ENCODE measurements at regions not wholly inside any gene's neighbourhood (a gene's known extent, or its start where the extent isn't known, plus 50 kb on each side); places are given as distances from the start of the nearest gene placed in this dataset.

- no peak for TF ChIP-seq CTCF (IDR thresholded peaks at IDR 0.05; ENCODE audit: extremely low read depth, insufficient read depth, missing control alignments)
- in situ Hi-C loops (cut with MboI; ENCODE audit: low pct_unique_long_range_greater_than_20kb, low sequenced_read_pairs, unreplicated experiment) = no loop called here
- no peak for DNase-seq (ENCODE audit: low spot score)
These were observed 601.8 kb downstream of the TMEM182 start for GRCh38 chr2:103363639-103364038.

DNA sequence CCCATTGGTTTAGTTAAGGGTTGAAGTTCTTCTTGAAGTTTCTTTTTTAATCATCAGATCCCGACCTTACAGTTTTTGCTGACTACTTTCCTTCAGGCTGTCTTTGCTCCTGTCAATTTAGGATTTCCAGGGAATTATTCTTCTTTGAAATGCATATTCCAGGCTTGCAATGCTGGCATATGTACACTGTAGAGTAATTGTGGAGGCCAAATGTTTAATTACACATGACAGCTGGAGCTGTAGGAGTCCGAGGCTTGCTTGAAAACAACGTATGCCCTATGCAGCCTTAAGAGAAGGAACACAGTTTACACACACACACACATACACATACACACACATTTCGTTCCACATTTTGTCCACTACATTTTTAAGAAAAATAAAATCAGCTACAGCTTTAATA, 602.3 kb downstream of the TMEM182 start:
- TF ChIP-seq CTCF (IDR thresholded peaks at IDR 0.05; ENCODE audit: extremely low read depth, insufficient read depth, missing control alignments) = no peak
- in situ Hi-C loops (cut with MboI; ENCODE audit: low pct_unique_long_range_greater_than_20kb, low sequenced_read_pairs, unreplicated experiment) = no loop called here
- DNase-seq (ENCODE audit: low spot score) = no peak

GRCh38 chr2:103365071-103365470, 603.2 kb downstream of the TMEM182 start:
- in situ Hi-C loops (cut with MboI; ENCODE audit: low pct_unique_long_range_greater_than_20kb, low sequenced_read_pairs, unreplicated experiment) = no loop called here
- DNase-seq (ENCODE audit: low spot score) = no peak
- no peak for TF ChIP-seq CTCF (IDR thresholded peaks at IDR 0.05; ENCODE audit: extremely low read depth, insufficient read depth, missing control alignments)

- DNase-seq (ENCODE audit: low spot score) = no peak
- in situ Hi-C loops (cut with MboI; ENCODE audit: low pct_unique_long_range_greater_than_20kb, low sequenced_read_pairs, unreplicated experiment) = no loop called here
- no peak for TF ChIP-seq CTCF (IDR thresholded peaks at IDR 0.05; ENCODE audit: extremely low read depth, insufficient read depth, missing control alignments)
These were observed 606.0 kb downstream of the TMEM182 start for GRCh38 chr2:103367877-103368276.

GRCh38 chr2:103383541-103383940, 621.7 kb downstream of the TMEM182 start:
- in situ Hi-C loops (cut with MboI; ENCODE audit: low pct_unique_long_range_greater_than_20kb, low sequenced_read_pairs, unreplicated experiment) = no loop called here
- TF ChIP-seq CTCF (IDR thresholded peaks at IDR 0.05; ENCODE audit: extremely low read depth, insufficient read depth, missing control alignments) = no peak
- DNase-seq (ENCODE audit: low spot score) = no peak

DNA sequence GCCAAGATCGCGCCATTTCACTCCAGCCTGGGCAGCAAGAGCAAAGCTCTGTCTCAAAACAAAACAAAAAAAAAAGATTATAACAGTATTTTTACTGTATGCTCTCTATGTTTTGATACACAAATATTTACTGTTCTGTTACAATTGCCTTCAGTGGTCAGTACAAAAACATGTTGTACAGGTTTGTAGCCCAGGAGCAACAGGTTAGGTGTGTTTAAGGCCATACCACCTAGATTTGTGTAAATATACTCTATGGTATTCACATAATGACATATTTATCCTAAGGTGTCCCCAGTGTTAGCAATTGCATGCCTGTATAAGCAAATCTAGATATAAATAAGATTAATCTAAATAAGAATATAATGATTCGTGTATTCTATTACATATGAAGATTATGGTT, 625.0 kb downstream of the TMEM182 start:
- no peak for TF ChIP-seq CTCF (IDR thresholded peaks at IDR 0.05; ENCODE audit: extremely low read depth, insufficient read depth, missing control alignments)
- in situ Hi-C loops (cut with MboI; ENCODE audit: low pct_unique_long_range_greater_than_20kb, low sequenced_read_pairs, unreplicated experiment) = no loop called here
- no peak for DNase-seq (ENCODE audit: low spot score)

DNA sequence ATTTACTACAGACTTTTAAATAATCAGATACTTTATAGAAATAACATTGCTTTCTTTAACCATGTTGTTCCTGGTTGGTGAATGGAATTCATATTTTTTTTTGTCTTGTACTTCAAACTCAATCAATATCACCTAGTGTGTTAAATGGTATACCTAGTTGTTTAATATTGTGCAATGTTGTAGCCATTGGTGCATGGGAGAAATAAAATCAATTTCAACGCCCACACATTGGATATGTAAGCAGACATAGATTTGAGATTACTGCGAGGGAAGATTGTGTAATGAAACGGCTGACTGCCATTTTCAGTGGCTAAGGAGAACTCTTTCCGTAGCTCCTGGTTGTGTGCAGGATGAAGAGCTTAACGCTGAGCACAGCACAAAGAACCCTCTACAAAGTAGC, 626.1 kb downstream of the TMEM182 start:
- in situ Hi-C loops (cut with MboI; ENCODE audit: low pct_unique_long_range_greater_than_20kb, low sequenced_read_pairs, unreplicated experiment) = no loop called here
- DNase-seq (ENCODE audit: low spot score) = no peak
- TF ChIP-seq CTCF (IDR thresholded peaks at IDR 0.05; ENCODE audit: extremely low read depth, insufficient read depth, missing control alignments) = no peak

Measured in GM13977 (cell line).